GM23338 (cell line): ENCODE measurements at regions not wholly inside any gene's neighbourhood (a gene's known extent, or its start where the extent isn't known, plus 50 kb on each side); places are given as distances from the start of the nearest gene placed in this dataset.

Source experiments
- ATAC-seq: fragments of 200-7000 bp; cut with Tn5 transposase; 3 replicates; pipeline ENCODE4 v1.9.1; 2020
- DNase-seq: peaks from one replicate; pipeline ENCODE4 v3.0.0-alpha.2; 2015; ENCODE audit warnings: low spot score
- H2AFZ ChIP-seq: fragments of 200-600 bp; sonication (generic); 2 replicates; pipeline ENCODE4 v1.8.0; 2016; ENCODE audit warnings: antibody characterized with exemption, mild to moderate bottlenecking, moderate library complexity
- H3F3A ChIP-seq: fragments of 200-600 bp; sonication (generic); replicated peaks from 2 replicates; pipeline ENCODE4 v1.8.0; 2017; ENCODE audit warnings: antibody characterized with exemption, mixed run types, low read depth
- H3K27ac ChIP-seq: fragments of 200-600 bp; sonication (generic); 2 replicates; pipeline ENCODE4 v1.6.1; 2016; ENCODE audit warnings: low read depth
- H3K27me3 ChIP-seq: fragments of 200-600 bp; sonication (generic); 2 replicates; pipeline ENCODE4 v1.8.0; 2016; ENCODE audit warnings: mild to moderate bottlenecking, mixed run types, moderate library complexity; ENCODE audit not compliant: insufficient read depth
- H3K36me3 ChIP-seq: fragments of 200-600 bp; sonication (generic); 2 replicates; pipeline ENCODE4 v1.8.0; 2016; ENCODE audit warnings: mild to moderate bottlenecking; ENCODE audit not compliant: insufficient read depth
- H3K4me1 ChIP-seq: fragments of 200-600 bp; sonication (generic); 2 replicates; pipeline ENCODE4 v1.8.0; 2016; ENCODE audit warnings: mild to moderate bottlenecking, moderate library complexity; ENCODE audit not compliant: insufficient read depth
- H3K4me2 ChIP-seq: fragments of 200-600 bp; sonication (generic); 2 replicates; pipeline ENCODE4 v1.7.1; 2017; ENCODE audit warnings: mixed run types
- H3K4me3 ChIP-seq: fragments of 200-600 bp; sonication (generic); 2 replicates; pipeline ENCODE4 v1.6.1; 2016; ENCODE audit warnings: mixed run types
- H3K79me2 ChIP-seq: fragments of 200-600 bp; sonication (generic); replicated peaks from 2 replicates; pipeline ENCODE4 v1.8.0; 2017; ENCODE audit warnings: mild to moderate bottlenecking; ENCODE audit not compliant: insufficient read depth
- H3K9me2 ChIP-seq: fragments of 200-600 bp; sonication (generic); 2 replicates; pipeline ENCODE4 v1.8.0; 2017; ENCODE audit not compliant: insufficient read depth
- H4K20me1 ChIP-seq: fragments of 200-600 bp; sonication (generic); replicated peaks from 2 replicates; pipeline ENCODE4 v1.8.0; 2017; ENCODE audit warnings: mild to moderate bottlenecking; ENCODE audit not compliant: insufficient read depth
- H3K27ac Mint-ChIP-seq: 2 replicates; pipeline ENCODE4 v1.8.0; 2020; ENCODE audit warnings: inconsistent platforms, mild to moderate bottlenecking, moderate library complexity, mixed read lengths
- H3K27me3 Mint-ChIP-seq: 3 replicates; pipeline ENCODE4 v1.8.0; 2022; ENCODE audit warnings: low read depth, mild to moderate bottlenecking, moderate library complexity, mixed read lengths, inconsistent platforms; ENCODE audit not compliant: insufficient read depth, poor library complexity
- H3K36me3 Mint-ChIP-seq: 3 replicates; pipeline ENCODE4 v1.8.0; 2021; ENCODE audit warnings: low read depth, mild to moderate bottlenecking, inconsistent platforms, moderate library complexity, mixed read lengths
- H3K4me1 Mint-ChIP-seq: 3 replicates; pipeline ENCODE4 v1.8.0; 2020; ENCODE audit warnings: mild to moderate bottlenecking, inconsistent platforms, mixed read lengths
- H3K4me3 Mint-ChIP-seq: 3 replicates; pipeline ENCODE4 v1.8.0; 2021; ENCODE audit warnings: moderate library complexity, mild to moderate bottlenecking, inconsistent platforms, mixed read lengths
- H3K9me3 Mint-ChIP-seq: 3 replicates; pipeline ENCODE4 v1.8.0; 2020; ENCODE audit warnings: moderate library complexity, mild to moderate bottlenecking, inconsistent platforms, mixed read lengths
- CREB1 ChIP-seq: fragments of 250-450 bp; sonication (Bioruptor Pico); IDR thresholded peaks from 2 replicates; pipeline ENCODE4 v1.5.0; 2020; ENCODE audit warnings: low read depth, mild to moderate bottlenecking, moderate library complexity
- CTCF ChIP-seq, 2 experiments: fragments of 200-600 bp in 1 of 2; sonication (generic) in 1 of 2; conservative IDR thresholded peaks; 2 replicates each; pipeline versions ENCODE4 v1.5.1 to v1.6.1; 2016 to 2017; ENCODE audit warnings: antibody characterized with exemption in 2 of 2, low read depth in 2 of 2, mild to moderate bottlenecking in 2 of 2, moderate library complexity in 1 of 2
- ETS1 ChIP-seq: IDR thresholded peaks from 2 replicates; pipeline ENCODE4 v1.6.1; 2016; ENCODE audit warnings: antibody characterized with exemption
- NANOG ChIP-seq: IDR thresholded peaks from 2 replicates; pipeline ENCODE4 v1.6.1; 2016; ENCODE audit warnings: antibody characterized with exemption, borderline replicate concordance
- REST ChIP-seq: IDR thresholded peaks from one replicate; pipeline ENCODE4 v1.6.1; 2018; ENCODE audit warnings: antibody characterized with exemption; ENCODE audit not compliant: unreplicated experiment
- ZNF462 ChIP-seq: fragments of 250-450 bp; sonication (Bioruptor Pico); IDR thresholded peaks from 2 replicates; pipeline ENCODE4 v1.5.0; 2020; ENCODE audit warnings: mild to moderate bottlenecking, moderate library complexity

- ATAC-seq (no peak), DNase-seq (no peak)
- Histone ChIP-seq H3K4me3 (no peak overlapping the region), H3K27me3 (no peaks in the 10 kb centered on the region), H3K36me3 (no peaks in the 10 kb centered on the region), H2AFZ (no peak overlapping the region), H3K9me2 (no peaks in the 10 kb centered on the region; the same call in 1 of the 2 replicates), H3K4me1 (no peaks in the 10 kb centered on the region), H3K27ac (no peak overlapping the region), H4K20me1 (no peaks in the 10 kb centered on the region), H3K4me2 (no peak overlapping the region), H3K79me2 (no peaks in the 10 kb centered on the region), H3F3A (no peaks in the 10 kb centered on the region)
- no peaks in the 10 kb centered on the region; the same call in 2 of the 3 replicates for H3K36me3 Mint-ChIP-seq
- peaks cover 3% of the 10 kb centered on the region for H3K27me3 Mint-ChIP-seq
- no peaks in the 10 kb centered on the region for H3K9me3 Mint-ChIP-seq
- no peak overlapping the region for H3K4me3 Mint-ChIP-seq
- TF ChIP-seq REST: no peak
- TF ChIP-seq CTCF (conservative IDR thresholded peaks at IDR 0.05; ENCODE audit: low read depth in 2 of 2): no peak
- no peak for TF ChIP-seq ETS1
- no peak for TF ChIP-seq ZNF462 (CRISPR knock-in tag)
- no peak for TF ChIP-seq CREB1 (CRISPR knock-in tag)
- TF ChIP-seq NANOG: no peak
- no peak overlapping the region for H3K27ac Mint-ChIP-seq
- no peaks in the 10 kb centered on the region for H3K4me1 Mint-ChIP-seq
Measured at GRCh38 chr2:11930211-11930761, 183.9 kb downstream of the LPIN1 start.
